GM21360 (cell line): ENCODE measurements at regions not wholly inside any gene's neighbourhood (a gene's known extent, or its start where the extent isn't known, plus 50 kb on each side); places are given as distances from the start of the nearest gene placed in this dataset.

Experiments
- ATAC-seq: cut with Tn5 transposase; IDR thresholded peaks from one replicate; pipeline ENCODE4 v1.9.1; 2021; ENCODE audit warnings: mild to moderate bottlenecking, moderate library complexity; ENCODE audit not compliant: unreplicated experiment

GRCh38 chr1:60299581-60299980, 226.0 kb upstream of the C1orf87 start:
- ATAC-seq = no peak

GRCh38 chr1:60298290-60298689, 224.7 kb upstream of the C1orf87 start:
- no peak for ATAC-seq

- ATAC-seq = no peak
Observed at GRCh38 chr1:60296794-60297193, 223.2 kb upstream of the C1orf87 start.

GRCh38 chr1:60292140-60292539, 218.6 kb upstream of the C1orf87 start:
- ATAC-seq = no peak

GRCh38 chr1:60290393-60290792, 216.8 kb upstream of the C1orf87 start:
- ATAC-seq = no peak

- ATAC-seq = no peak
Observed at GRCh38 chr1:60287536-60287935, 214.0 kb upstream of the C1orf87 start.

- ATAC-seq = no peak
Observed at GRCh38 chr1:60283690-60284089, 210.1 kb upstream of the C1orf87 start.

- ATAC-seq = no peak
Observed at GRCh38 chr1:60281360-60281932, 207.9 kb upstream of the C1orf87 start.

- ATAC-seq = no peak
Observed at GRCh38 chr1:60280819-60281218, 207.2 kb upstream of the C1orf87 start.

- ATAC-seq = no peak
Observed at GRCh38 chr1:60280256-60280655, 206.7 kb upstream of the C1orf87 start.

- ATAC-seq = no peak
Observed at GRCh38 chr1:60279798-60280197, 206.2 kb upstream of the C1orf87 start.

GRCh38 chr1:60277269-60277668, 203.7 kb upstream of the C1orf87 start:
- no peak for ATAC-seq

- no peak for ATAC-seq
Observed at GRCh38 chr1:60274422-60275290, 201.1 kb upstream of the C1orf87 start.

GRCh38 chr1:60273185-60273584, 199.6 kb upstream of the C1orf87 start:
- ATAC-seq = no peak

- no peak for ATAC-seq
Observed at GRCh38 chr1:60271041-60271440, 197.5 kb upstream of the C1orf87 start.

- ATAC-seq = no peak
Observed at GRCh38 chr1:60268451-60268850, 194.9 kb upstream of the C1orf87 start.

- ATAC-seq = no peak
Observed at GRCh38 chr1:60265560-60266535, 192.3 kb upstream of the C1orf87 start.

GRCh38 chr1:60262701-60263100, 189.1 kb upstream of the C1orf87 start:
- ATAC-seq = no peak

- no peak for ATAC-seq
Observed at GRCh38 chr1:60257531-60257930, 184.0 kb upstream of the C1orf87 start.

- ATAC-seq = no peak
Observed at GRCh38 chr1:60255565-60255964, 182.0 kb upstream of the C1orf87 start.

- ATAC-seq = no peak
Observed at GRCh38 chr1:60251426-60251825, 177.9 kb upstream of the C1orf87 start.
